ENCODE measurements at regions not wholly inside any gene's neighbourhood (a gene's known extent, or its start where the extent isn't known, plus 50 kb on each side); places are given as distances from the start of the nearest gene placed in this dataset.

- TF ChIP-seq ZBTB7A (IDR thresholded peaks at IDR 0.05; ENCODE audit: low read depth): no peak
- TF ChIP-seq EGR1 (IDR thresholded peaks at IDR 0.05): no peak
Observed at GRCh38 chr11:116173941-116174911, 598.6 kb downstream of the BUD13 start.

GRCh38 chr11:116173506-116173905, 599.3 kb downstream of the BUD13 start:
- TF ChIP-seq CREB1 (IDR thresholded peaks at IDR 0.05; ENCODE audit: low read depth) (no peak), ZBTB7A (IDR thresholded peaks at IDR 0.05; ENCODE audit: low read depth) (no peak), TAF1 (IDR thresholded peaks at IDR 0.05; ENCODE audit: low read depth) (no peak)

- no peak for TF ChIP-seq CREB1 (IDR thresholded peaks at IDR 0.05; ENCODE audit: low read depth)
- no peak for TF ChIP-seq RAD21 (IDR thresholded peaks at IDR 0.05; ENCODE audit: low read depth)
- TF ChIP-seq MAX (IDR thresholded peaks at IDR 0.05): no peak
- no peak for TF ChIP-seq REST (IDR thresholded peaks at IDR 0.05; ENCODE audit: low read depth)
- TF ChIP-seq CEBPB (IDR thresholded peaks at IDR 0.05): no peak
- TF ChIP-seq EP300 (IDR thresholded peaks at IDR 0.05; ENCODE audit: borderline replicate concordance): no peak
Observed at GRCh38 chr11:116172851-116173250, 599.9 kb downstream of the BUD13 start.

- TF ChIP-seq RAD21 (IDR thresholded peaks at IDR 0.05; ENCODE audit: low read depth) (no peak), YY1 (IDR thresholded peaks at IDR 0.05; ENCODE audit: low read depth) (no peak), MAX (IDR thresholded peaks at IDR 0.05) (no peak), ZBTB7A (IDR thresholded peaks at IDR 0.05; ENCODE audit: low read depth) (no peak), CEBPB (IDR thresholded peaks at IDR 0.05) (no peak), NFIC (IDR thresholded peaks at IDR 0.05) (no peak), TAF1 (IDR thresholded peaks at IDR 0.05; ENCODE audit: low read depth) (no peak), REST (IDR thresholded peaks at IDR 0.05; ENCODE audit: low read depth) (no peak), TCF12 (IDR thresholded peaks at IDR 0.05; ENCODE audit: low read depth) (no peak), EP300 (IDR thresholded peaks at IDR 0.05; ENCODE audit: borderline replicate concordance) (no peak), CREB1 (IDR thresholded peaks at IDR 0.05; ENCODE audit: low read depth) (no peak)
Observed at GRCh38 chr11:116172156-116172555, 600.6 kb downstream of the BUD13 start.

GRCh38 chr11:116171271-116172140, 601.3 kb downstream of the BUD13 start:
- TF ChIP-seq EP300 (IDR thresholded peaks at IDR 0.05; ENCODE audit: borderline replicate concordance) (no peak), ZBTB7A (IDR thresholded peaks at IDR 0.05; ENCODE audit: low read depth) (no peak), REST (IDR thresholded peaks at IDR 0.05; ENCODE audit: low read depth) (no peak), YY1 (IDR thresholded peaks at IDR 0.05; ENCODE audit: low read depth) (no peak), RAD21 (IDR thresholded peaks at IDR 0.05; ENCODE audit: low read depth) (no peak), TCF12 (IDR thresholded peaks at IDR 0.05; ENCODE audit: low read depth) (no peak)

Measured in Ishikawa (cell line).